HG03342 (cell line): ENCODE measurements at regions not wholly inside any gene's neighbourhood (a gene's known extent, or its start where the extent isn't known, plus 50 kb on each side); places are given as distances from the start of the nearest gene placed in this dataset.
"Not testable (repeated sequence)": the region's sequence is repeated elsewhere in the genome, so short reads cannot be mapped to it uniquely, and the experiment has no call there.

Experiments used
- ATAC-seq: cut with Tn5 transposase; IDR thresholded peaks from one replicate; pipeline ENCODE4 v1.9.1; 2021; ENCODE audit warnings: mild to moderate bottlenecking, moderate library complexity; ENCODE audit not compliant: unreplicated experiment

- no peak for ATAC-seq
Measured at GRCh38 chr3:174442302-174442682, 416.8 kb upstream of the NAALADL2 start.

GRCh38 chr3:174444391-174444790 lies 414.7 kb upstream of the NAALADL2 start:
- no peak for ATAC-seq

- no peak for ATAC-seq
Measured at GRCh38 chr3:174457758-174458157, 401.4 kb upstream of the NAALADL2 start.

GRCh38 chr3:174460831-174461230 lies 398.3 kb upstream of the NAALADL2 start:
- no peak for ATAC-seq

GRCh38 chr3:174462916-174463315 lies 396.2 kb upstream of the NAALADL2 start:
- ATAC-seq = no peak

- ATAC-seq = no peak
Measured at GRCh38 chr3:174465177-174465576, 394.0 kb upstream of the NAALADL2 start.

- ATAC-seq = no peak
Measured at GRCh38 chr3:174466471-174467054, 392.6 kb upstream of the NAALADL2 start.

- ATAC-seq = no peak
Measured at GRCh38 chr3:174477491-174477890, 381.6 kb upstream of the NAALADL2 start.

GRCh38 chr3:174480767-174481166 lies 378.4 kb upstream of the NAALADL2 start:
- no peak for ATAC-seq

- no peak for ATAC-seq
Measured at GRCh38 chr3:174482541-174482940, 376.6 kb upstream of the NAALADL2 start.

- ATAC-seq = no peak
Measured at GRCh38 chr3:174483254-174483653, 375.9 kb upstream of the NAALADL2 start.

GRCh38 chr3:174483856-174484255 lies 375.3 kb upstream of the NAALADL2 start:
- ATAC-seq = not testable (repeated sequence)

GRCh38 chr3:174488527-174488926 lies 370.6 kb upstream of the NAALADL2 start:
- ATAC-seq = no peak

GRCh38 chr3:174495311-174495710 lies 363.8 kb upstream of the NAALADL2 start:
- ATAC-seq = no peak

- no peak for ATAC-seq
Measured at GRCh38 chr3:174495928-174496327, 363.2 kb upstream of the NAALADL2 start.

GRCh38 chr3:174498638-174499037 lies 360.5 kb upstream of the NAALADL2 start:
- no peak for ATAC-seq

GRCh38 chr3:174505266-174505665 lies 353.9 kb upstream of the NAALADL2 start:
- no peak for ATAC-seq

GRCh38 chr3:174524203-174524602 lies 334.9 kb upstream of the NAALADL2 start:
- ATAC-seq = no peak

- no peak for ATAC-seq
Measured at GRCh38 chr3:174529298-174529697, 329.8 kb upstream of the NAALADL2 start.

GRCh38 chr3:174531262-174531982 lies 327.7 kb upstream of the NAALADL2 start:
- ATAC-seq = no peak

GRCh38 chr3:174532216-174532615 lies 326.9 kb upstream of the NAALADL2 start:
- ATAC-seq = no peak

- no peak for ATAC-seq
Measured at GRCh38 chr3:174532776-174533175, 326.4 kb upstream of the NAALADL2 start.

- no peak for ATAC-seq
Measured at GRCh38 chr3:174533286-174533685, 325.8 kb upstream of the NAALADL2 start.
